D721Med (cell line): ENCODE measurements at regions not wholly inside any gene's neighbourhood (a gene's known extent, or its start where the extent isn't known, plus 50 kb on each side); places are given as distances from the start of the nearest gene placed in this dataset.
"Not testable (repeated sequence)": the region's sequence is repeated elsewhere in the genome, so short reads cannot be mapped to it uniquely, and the experiment has no call there.

Experiments
- DNase-seq: peaks from one replicate; pipeline ENCODE4 v3.0.0; 2011; ENCODE audit warnings: low spot score; ENCODE audit not compliant: insufficient read length
- FAIRE-seq: peaks from 2 replicates; lab custom pipeline; 2011; peaks lifted over from hg19 to GRCh38; lab: Jason Lieb, UNC
- CTCF ChIP-seq: IDR thresholded peaks from 2 replicates; pipeline ENCODE4 v1.5.1; 2012; ENCODE audit warnings: mild to moderate bottlenecking, control low read depth; ENCODE audit not compliant: insufficient read depth; ENCODE audit errors: missing control alignments

DNA sequence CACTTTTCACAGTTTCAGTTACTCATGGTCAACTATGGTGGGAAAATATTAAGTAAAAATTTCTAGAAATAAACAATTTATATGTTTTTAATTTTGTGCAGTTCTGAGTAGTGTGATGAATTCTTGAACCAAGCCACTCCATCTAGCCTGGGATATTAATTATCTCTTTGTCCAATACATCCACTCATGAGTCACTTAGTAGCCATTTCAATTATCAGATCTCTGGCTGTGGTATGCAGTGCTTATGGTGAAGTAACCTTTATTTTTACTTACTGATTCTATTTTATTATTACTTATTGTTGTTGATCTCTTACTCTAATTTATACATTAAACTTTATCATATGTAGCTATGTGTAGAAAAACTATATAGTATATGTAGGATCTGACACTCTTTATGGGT is 128.9 kb upstream of the KLHL1 start:
- FAIRE-seq (no peak), DNase-seq (no peak)
- no peak for TF ChIP-seq CTCF

- no peak for TF ChIP-seq CTCF
- DNase-seq: no peak
- FAIRE-seq: no peak
These were observed 127.3 kb upstream of the KLHL1 start for GRCh38 chr13:70235565-70235964.

DNA sequence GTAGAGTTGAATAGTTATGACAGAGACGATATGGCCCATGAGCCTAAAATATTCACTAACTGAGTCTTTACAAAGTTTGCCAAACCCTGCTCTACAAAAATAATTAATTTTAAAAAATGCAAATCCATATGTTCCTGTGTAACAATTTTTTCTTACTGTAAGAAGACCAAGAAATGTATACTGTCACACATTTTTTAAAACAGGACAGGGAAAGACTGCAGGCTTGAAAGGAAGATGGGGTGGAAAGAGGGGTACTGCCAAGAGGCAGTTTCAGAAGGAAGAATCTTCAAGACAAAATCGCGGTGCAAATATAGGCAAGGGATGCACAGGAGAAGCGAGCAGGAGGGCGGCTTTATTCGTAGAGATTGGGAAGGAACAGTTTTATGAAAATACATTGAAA is 115.7 kb upstream of the KLHL1 start:
- no peak for DNase-seq
- FAIRE-seq: no peak
- TF ChIP-seq CTCF: no peak

DNA sequence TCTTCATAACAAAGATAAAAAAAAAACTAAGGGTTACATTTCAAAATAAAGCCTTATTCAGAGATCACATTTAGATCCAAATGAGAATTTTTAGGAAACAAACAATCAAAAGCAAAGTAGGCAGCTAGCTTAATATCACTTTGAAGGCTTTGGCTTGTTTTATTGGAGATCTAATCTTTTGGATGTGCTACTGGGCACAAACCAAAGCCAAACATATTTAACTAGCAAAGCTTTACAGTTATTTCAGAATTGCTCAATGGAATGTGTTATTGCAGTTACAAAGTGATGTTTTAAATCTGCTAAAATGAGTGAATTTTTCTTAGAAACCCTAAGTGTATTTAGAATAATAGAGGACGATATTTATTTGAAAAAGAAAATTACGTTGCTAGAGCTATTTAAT is 114.7 kb upstream of the KLHL1 start:
- FAIRE-seq (no peak), DNase-seq (no peak)
- no peak for TF ChIP-seq CTCF

- TF ChIP-seq CTCF: no peak
- no peak for DNase-seq
- FAIRE-seq: no peak
These were observed 110.4 kb upstream of the KLHL1 start for GRCh38 chr13:70218618-70219017.

DNA sequence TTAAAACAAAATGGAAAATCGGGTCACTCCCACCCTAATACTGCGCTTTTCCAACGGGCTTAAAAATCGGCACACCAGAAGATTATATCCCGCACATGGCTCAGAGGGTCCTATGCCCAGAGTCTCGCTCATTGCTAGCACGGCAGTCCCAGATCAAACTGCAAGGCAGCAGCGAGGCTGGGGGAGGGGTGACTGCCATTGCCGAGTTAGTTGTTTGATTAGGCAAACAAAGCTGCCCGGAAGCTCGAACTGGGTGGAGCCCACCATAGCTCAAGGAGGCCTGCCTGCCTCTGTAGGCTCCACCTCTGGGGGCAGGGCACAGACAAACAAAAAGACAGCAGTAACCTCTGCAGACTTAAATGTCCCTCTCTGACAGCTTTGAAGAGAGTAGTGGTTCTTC is 100.7 kb upstream of the KLHL1 start:
- not testable (repeated sequence) for FAIRE-seq, DNase-seq

DNA sequence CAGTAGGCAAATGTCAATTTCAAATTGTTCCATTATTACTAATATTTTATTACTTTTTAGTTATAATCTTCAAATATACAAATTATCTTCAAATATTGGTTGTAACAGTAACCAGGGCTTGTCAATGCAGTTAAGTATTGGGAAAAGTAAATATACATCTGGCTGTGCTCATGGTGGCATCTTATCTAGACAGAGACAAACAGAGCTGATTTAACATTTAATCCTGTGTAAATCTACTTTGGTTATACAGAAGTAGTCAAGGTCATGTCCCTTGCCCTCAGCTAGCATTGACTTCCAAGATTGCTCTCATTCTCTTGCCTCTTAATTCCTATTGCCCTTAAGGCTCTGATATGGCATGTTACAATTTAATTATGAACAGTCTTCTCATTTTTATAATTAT is 98.4 kb upstream of the KLHL1 start:
- no peak for DNase-seq
- TF ChIP-seq CTCF: no peak
- no peak for FAIRE-seq

DNA sequence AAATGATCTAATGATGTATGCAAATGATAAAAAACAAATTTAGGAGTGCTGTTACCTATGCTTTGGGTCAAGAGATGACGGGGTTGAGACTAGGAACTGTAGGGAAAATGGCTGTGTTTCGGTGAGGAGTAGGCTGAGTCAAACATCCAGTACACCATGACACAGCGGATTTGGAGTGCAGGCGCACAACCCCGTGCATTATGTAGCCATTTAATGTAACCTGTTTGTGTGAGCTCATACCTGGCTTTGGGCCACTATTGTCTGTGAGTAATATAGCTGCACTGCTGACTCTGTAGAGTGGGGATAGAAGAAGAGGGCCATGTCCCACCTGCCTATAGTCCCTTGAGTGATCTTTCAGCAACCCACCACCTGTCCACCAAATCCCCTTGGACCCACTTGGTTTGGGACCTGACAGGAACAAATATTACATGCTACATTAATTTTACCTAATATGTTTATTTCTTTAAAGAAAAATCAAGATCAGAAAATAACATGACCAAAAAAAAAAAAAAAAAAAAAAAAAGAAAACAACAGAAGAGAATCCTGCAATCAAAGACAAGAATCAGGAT is 95.5 kb upstream of the KLHL1 start:
- no peak for TF ChIP-seq CTCF
- FAIRE-seq: no peak
- no peak for DNase-seq
